ENCODE measurements at regions not wholly inside any gene's neighbourhood (a gene's known extent, or its start where the extent isn't known, plus 50 kb on each side); places are given as distances from the start of the nearest gene placed in this dataset.

DNA sequence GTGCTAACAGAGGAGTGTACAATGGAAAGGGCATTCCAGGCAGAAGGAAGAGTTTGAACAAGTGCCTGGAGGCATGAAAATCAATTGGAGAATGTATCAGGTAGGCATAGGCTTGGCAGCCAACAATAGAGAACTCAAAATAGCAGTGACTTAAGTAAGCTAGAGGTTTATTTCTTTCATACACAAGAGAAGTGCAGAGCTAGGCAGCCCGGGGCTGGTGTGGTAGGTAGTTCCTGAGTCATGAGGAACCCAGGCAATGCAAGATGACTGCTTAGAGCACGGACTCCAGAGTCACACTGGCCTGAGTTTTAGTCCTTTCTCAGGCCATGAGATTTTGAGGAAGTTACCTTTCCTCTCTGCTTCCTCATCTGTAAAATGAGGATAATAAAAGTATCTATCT is 74.8 kb upstream of the LRRN2 start:
- DNase-seq: no peak
- Mint-ChIP-seq H3K27me3 (ENCODE audit: unreplicated experiment) (peaks cover 2% of the 10 kb centered on the region), H3K36me3 (ENCODE audit: unreplicated experiment) (peaks cover 7% of the 10 kb centered on the region), H3K4me3 (ENCODE audit: unreplicated experiment) (no peak overlapping the region), H3K4me1 (ENCODE audit: low read depth, unreplicated experiment) (peaks cover 14% of the 10 kb centered on the region), H3K27ac (ENCODE audit: unreplicated experiment) (no peak overlapping the region), H3K9me3 (ENCODE audit: unreplicated experiment) (peaks cover 2% of the 10 kb centered on the region)
- TF ChIP-seq CTCF (IDR thresholded peaks at IDR 0.05; ENCODE audit: partially characterized antibody, unreplicated experiment): no peak

GRCh38 chr1:204760757-204761156 is 75.2 kb upstream of the LRRN2 start:
- H3K27ac Mint-ChIP-seq (ENCODE audit: unreplicated experiment): no peak overlapping the region
- peaks cover 16% of the 10 kb centered on the region for H3K4me1 Mint-ChIP-seq (ENCODE audit: low read depth, unreplicated experiment)
- H3K4me3 Mint-ChIP-seq (ENCODE audit: unreplicated experiment): no peak overlapping the region
- H3K9me3 Mint-ChIP-seq (ENCODE audit: unreplicated experiment): peaks cover 2% of the 10 kb centered on the region
- no peak for TF ChIP-seq CTCF (IDR thresholded peaks at IDR 0.05; ENCODE audit: partially characterized antibody, unreplicated experiment)
- H3K36me3 Mint-ChIP-seq (ENCODE audit: unreplicated experiment): peaks cover 7% of the 10 kb centered on the region
- no peak for DNase-seq
- H3K27me3 Mint-ChIP-seq (ENCODE audit: unreplicated experiment): peaks cover 2% of the 10 kb centered on the region

- no peak overlapping the region for H3K27ac Mint-ChIP-seq (ENCODE audit: unreplicated experiment)
- DNase-seq: peak; percentile 86
- peaks cover 4% of the 10 kb centered on the region for H3K4me1 Mint-ChIP-seq (ENCODE audit: low read depth, unreplicated experiment)
- peaks cover 2% of the 10 kb centered on the region for H3K27me3 Mint-ChIP-seq (ENCODE audit: unreplicated experiment)
- peak; percentile 77 for TF ChIP-seq CTCF (IDR thresholded peaks at IDR 0.05; ENCODE audit: partially characterized antibody, unreplicated experiment)
- H3K9me3 Mint-ChIP-seq (ENCODE audit: unreplicated experiment): no peaks in the 10 kb centered on the region
- H3K36me3 Mint-ChIP-seq (ENCODE audit: unreplicated experiment): peaks cover 13% of the 10 kb centered on the region
- no peak overlapping the region for H3K4me3 Mint-ChIP-seq (ENCODE audit: unreplicated experiment)
Observed at GRCh38 chr1:204763773-204764427, 78.4 kb upstream of the LRRN2 start.

- Mint-ChIP-seq H3K27me3 (ENCODE audit: unreplicated experiment) (no peaks in the 10 kb centered on the region), H3K36me3 (ENCODE audit: unreplicated experiment) (peaks cover 5% of the 10 kb centered on the region), H3K4me1 (ENCODE audit: low read depth, unreplicated experiment) (peaks cover 4% of the 10 kb centered on the region), H3K9me3 (ENCODE audit: unreplicated experiment) (peaks cover 2% of the 10 kb centered on the region), H3K4me3 (ENCODE audit: unreplicated experiment) (no peak overlapping the region), H3K27ac (ENCODE audit: unreplicated experiment) (no peak overlapping the region)
- no peak for TF ChIP-seq CTCF (IDR thresholded peaks at IDR 0.05; ENCODE audit: partially characterized antibody, unreplicated experiment)
- no peak for DNase-seq
Observed at GRCh38 chr1:204769997-204770396, 84.5 kb upstream of the LRRN2 start.

- Mint-ChIP-seq H3K4me3 (ENCODE audit: unreplicated experiment) (no peak overlapping the region), H3K4me1 (ENCODE audit: low read depth, unreplicated experiment) (no peaks in the 10 kb centered on the region), H3K36me3 (ENCODE audit: unreplicated experiment) (peaks cover 5% of the 10 kb centered on the region), H3K27ac (ENCODE audit: unreplicated experiment) (no peak overlapping the region), H3K27me3 (ENCODE audit: unreplicated experiment) (peaks cover 3% of the 10 kb centered on the region), H3K9me3 (ENCODE audit: unreplicated experiment) (peaks cover 2% of the 10 kb centered on the region)
- DNase-seq: no peak
- no peak for TF ChIP-seq CTCF (IDR thresholded peaks at IDR 0.05; ENCODE audit: partially characterized antibody, unreplicated experiment)
Observed at GRCh38 chr1:204771358-204771757, 85.8 kb upstream of the LRRN2 start.

Measured in glutamatergic neuron (in vitro differentiated cells).